Activated naive CD8-positive, alpha-beta T cell treated with anti-CD3 and anti-CD28 coated beads, Interleukin-2, amount 50 U/mL, for 24 hours (primary cell): ENCODE measurements at regions not wholly inside any gene's neighbourhood (a gene's known extent, or its start where the extent isn't known, plus 50 kb on each side); places are given as distances from the start of the nearest gene placed in this dataset.

ENCODE experiments used
- ATAC-seq: fragments of 150-1000 bp; cut with Tn5 transposase; one replicate; pipeline ENCODE4 v1.10.0; 2021
- DNase-seq: peaks from one replicate; pipeline ENCODE4 v3.0.0; 2021
- H3K27ac Mint-ChIP-seq: one replicate; pipeline ENCODE4 v1.8.0; 2021; ENCODE audit warnings: mild to moderate bottlenecking, mixed read lengths
- H3K27me3 Mint-ChIP-seq: one replicate; pipeline ENCODE4 v1.8.0; 2021; ENCODE audit warnings: mixed read lengths
- H3K36me3 Mint-ChIP-seq: one replicate; pipeline ENCODE4 v1.8.0; 2021; ENCODE audit warnings: low read depth, mixed read lengths
- H3K4me1 Mint-ChIP-seq: one replicate; pipeline ENCODE4 v1.8.0; 2021; ENCODE audit warnings: mixed read lengths
- H3K4me3 Mint-ChIP-seq: one replicate; pipeline ENCODE4 v1.8.0; 2021; ENCODE audit warnings: mild to moderate bottlenecking, moderate library complexity, mixed read lengths
- H3K9me3 Mint-ChIP-seq: one replicate; pipeline ENCODE4 v1.8.0; 2021; ENCODE audit warnings: mixed read lengths

DNA sequence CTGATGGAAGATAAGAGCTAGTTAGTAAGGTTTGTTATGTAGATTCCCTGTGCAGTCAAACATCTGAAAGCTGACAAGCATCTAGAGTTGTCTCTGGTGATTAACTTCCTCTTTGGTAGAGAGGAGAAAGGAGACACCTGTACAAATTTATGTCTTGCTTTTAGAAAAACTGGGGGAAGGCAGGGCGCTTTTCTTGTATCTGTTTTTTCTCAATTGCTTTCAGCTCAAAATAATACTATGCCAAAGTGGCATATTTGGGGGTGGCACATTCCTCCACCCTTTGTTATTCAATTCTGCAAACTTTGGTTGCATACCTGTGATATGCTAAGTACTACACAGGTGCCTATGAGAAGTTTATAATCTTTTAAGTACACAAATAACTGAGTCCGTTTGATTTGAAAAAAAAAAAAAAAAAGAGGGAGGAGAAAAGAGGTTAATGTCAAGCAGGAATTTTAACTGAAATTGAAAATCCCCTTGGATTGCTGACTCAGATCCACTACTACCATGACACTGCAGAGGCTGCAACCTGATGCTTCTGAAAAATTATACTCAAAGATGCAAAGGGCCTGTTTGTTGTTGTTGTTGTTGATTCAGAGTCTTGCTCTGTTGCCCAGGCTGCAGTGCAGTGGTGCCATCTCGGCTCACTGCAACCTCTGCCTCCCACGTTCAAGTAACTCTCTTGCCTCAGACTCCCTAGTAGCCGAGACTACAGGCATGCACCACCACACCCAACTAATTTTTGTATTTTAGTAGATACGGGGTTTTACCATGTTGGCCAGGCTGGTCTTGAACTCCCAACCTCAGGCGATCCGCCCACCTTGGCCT lies 164.8 kb upstream of the NBEA start:
- ATAC-seq: no peak
- no peak overlapping the region for H3K4me3 Mint-ChIP-seq
- no peaks in the 10 kb centered on the region for H3K4me1 Mint-ChIP-seq
- H3K27me3 Mint-ChIP-seq: peaks cover 2% of the 10 kb centered on the region
- H3K9me3 Mint-ChIP-seq: peaks cover 4% of the 10 kb centered on the region
- H3K36me3 Mint-ChIP-seq: no peaks in the 10 kb centered on the region
- no peak overlapping the region for H3K27ac Mint-ChIP-seq
- DNase-seq: no peak

DNA sequence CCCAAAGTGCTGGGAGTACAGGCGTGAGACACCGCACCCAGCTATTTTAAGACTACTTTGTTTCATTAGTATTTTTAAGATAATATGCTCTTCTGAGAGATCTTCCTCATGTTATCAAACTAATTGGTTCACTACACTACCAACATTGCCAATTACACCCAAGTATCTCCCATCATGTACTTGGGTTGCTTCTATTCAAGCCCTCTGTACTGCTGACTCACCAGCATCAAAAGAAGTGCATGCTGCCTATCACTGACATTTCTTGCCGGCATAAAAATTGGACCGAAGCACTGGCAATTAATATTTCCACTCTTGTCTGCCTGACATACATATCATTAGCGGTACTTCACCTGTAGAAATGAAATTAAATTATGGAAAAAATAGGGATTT lies 164.2 kb upstream of the NBEA start:
- H3K27me3 Mint-ChIP-seq: peaks cover under 1% of the 10 kb centered on the region
- no peaks in the 10 kb centered on the region for H3K36me3 Mint-ChIP-seq
- no peak overlapping the region for H3K4me3 Mint-ChIP-seq
- ATAC-seq (no peak), DNase-seq (no peak)
- peaks cover 2% of the 10 kb centered on the region for H3K9me3 Mint-ChIP-seq
- no peaks in the 10 kb centered on the region for H3K4me1 Mint-ChIP-seq
- no peak overlapping the region for H3K27ac Mint-ChIP-seq

DNA sequence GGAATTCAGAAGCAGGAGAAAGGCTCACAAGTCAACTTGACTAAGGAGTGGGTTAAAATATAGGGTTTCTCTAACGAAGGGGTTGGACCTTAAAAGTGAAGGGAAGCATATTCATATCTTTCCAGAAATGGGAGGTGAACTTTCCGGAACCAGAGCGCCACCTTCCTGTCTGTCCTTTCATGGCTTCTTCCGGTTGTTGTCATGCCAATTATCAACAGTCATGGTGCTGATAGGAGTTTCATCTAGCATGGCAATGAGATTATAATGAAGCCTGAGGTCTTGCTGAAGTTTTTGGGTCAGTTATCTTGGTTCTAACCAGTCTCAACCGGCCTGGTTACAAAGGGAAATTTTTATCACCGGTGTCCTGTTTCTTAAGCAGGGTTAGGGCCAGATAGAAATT lies 162.9 kb upstream of the NBEA start:
- Mint-ChIP-seq H3K27ac (no peak overlapping the region), H3K4me3 (no peak overlapping the region), H3K9me3 (no peaks in the 10 kb centered on the region), H3K27me3 (no peaks in the 10 kb centered on the region), H3K36me3 (no peaks in the 10 kb centered on the region), H3K4me1 (no peaks in the 10 kb centered on the region)
- DNase-seq (no peak), ATAC-seq (no peak)

DNA sequence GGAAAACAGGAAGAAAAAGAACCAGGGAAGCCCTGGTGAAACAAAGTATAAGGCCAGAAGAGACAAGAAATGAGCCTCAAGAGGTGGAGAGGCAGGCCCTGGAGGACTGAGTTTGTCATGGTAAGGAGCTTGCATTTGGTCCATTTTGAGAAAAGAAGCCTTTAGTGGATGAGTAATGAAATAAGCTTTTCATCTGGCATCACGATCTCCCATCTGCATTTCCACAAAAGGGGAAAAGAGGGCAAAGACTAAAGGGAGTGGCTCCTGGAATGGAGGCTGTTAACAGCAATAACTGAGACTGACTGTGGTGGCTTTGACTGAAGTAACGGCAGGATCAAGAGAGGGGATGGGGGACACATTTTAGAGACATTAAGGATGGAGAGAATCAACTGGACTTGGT lies 148.8 kb upstream of the NBEA start:
- Mint-ChIP-seq H3K4me1 (no peaks in the 10 kb centered on the region), H3K9me3 (no peaks in the 10 kb centered on the region), H3K4me3 (no peak overlapping the region), H3K27me3 (no peaks in the 10 kb centered on the region), H3K36me3 (no peaks in the 10 kb centered on the region), H3K27ac (no peak overlapping the region)
- ATAC-seq (no peak), DNase-seq (no peak)

DNA sequence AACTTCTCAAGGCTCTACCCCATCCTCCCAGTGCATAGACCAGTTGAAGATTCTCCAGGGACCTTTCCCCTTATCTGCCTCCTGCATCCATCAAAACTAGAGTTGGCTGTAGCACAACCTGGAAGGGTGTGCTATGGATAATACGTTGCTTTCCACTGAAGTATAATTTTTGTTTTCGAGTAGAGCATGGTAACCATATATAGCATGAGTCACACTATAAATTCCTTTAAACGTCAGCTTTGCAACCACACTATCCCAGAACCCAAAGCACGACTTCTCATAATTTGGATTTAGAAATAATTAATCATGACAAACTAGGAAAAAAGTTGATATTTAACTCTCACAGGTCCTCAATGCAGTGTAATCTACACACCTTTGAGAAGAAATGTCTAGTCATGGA lies 138.3 kb upstream of the NBEA start:
- Mint-ChIP-seq H3K4me3 (no peak overlapping the region), H3K9me3 (no peaks in the 10 kb centered on the region), H3K27me3 (no peaks in the 10 kb centered on the region), H3K27ac (no peak overlapping the region), H3K36me3 (no peaks in the 10 kb centered on the region), H3K4me1 (no peaks in the 10 kb centered on the region)
- ATAC-seq: no peak
- no peak for DNase-seq

DNA sequence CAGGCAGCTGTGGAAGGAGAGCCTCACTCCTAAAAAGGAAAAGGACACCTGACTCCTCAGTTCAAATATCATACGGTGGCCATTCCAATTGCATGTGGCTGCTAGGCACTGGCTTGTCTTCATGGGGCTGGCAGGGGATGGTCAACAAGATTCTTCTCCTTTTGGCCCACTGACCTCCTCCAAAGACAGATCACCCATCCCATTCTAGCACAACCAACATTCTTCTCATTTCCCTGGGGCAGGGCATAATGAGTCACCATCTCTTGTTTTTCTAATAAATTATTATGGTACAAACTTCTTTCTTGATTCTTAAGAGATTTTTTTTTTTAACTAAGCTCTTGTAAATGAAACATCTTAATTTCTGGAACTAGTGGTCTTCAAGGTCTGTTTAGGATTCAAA lies 136.7 kb upstream of the NBEA start:
- no peaks in the 10 kb centered on the region for H3K9me3 Mint-ChIP-seq
- no peaks in the 10 kb centered on the region for H3K27me3 Mint-ChIP-seq
- H3K4me3 Mint-ChIP-seq: no peak overlapping the region
- H3K4me1 Mint-ChIP-seq: no peaks in the 10 kb centered on the region
- no peak for DNase-seq
- ATAC-seq: no peak
- no peaks in the 10 kb centered on the region for H3K36me3 Mint-ChIP-seq
- no peak overlapping the region for H3K27ac Mint-ChIP-seq

DNA sequence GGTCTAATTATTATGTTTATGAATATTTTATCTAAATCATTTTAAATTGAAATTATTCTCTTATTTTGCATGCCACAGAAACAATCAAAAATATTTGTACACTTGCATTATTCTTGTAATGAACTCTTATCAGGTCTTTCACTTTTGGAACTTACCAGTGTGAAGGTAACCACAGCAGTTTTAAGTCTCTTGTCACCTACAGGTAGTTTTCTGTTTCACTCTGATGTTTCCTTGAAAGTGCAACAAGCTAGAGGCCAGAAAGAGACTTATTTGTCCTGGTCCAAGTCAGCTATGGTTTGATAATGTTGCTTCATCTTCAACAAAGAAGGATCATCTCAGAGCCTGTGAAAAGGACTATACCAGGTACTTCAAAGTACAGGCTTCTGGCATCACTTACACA lies 133.4 kb upstream of the NBEA start:
- no peak for DNase-seq
- Mint-ChIP-seq H3K36me3 (no peaks in the 10 kb centered on the region), H3K9me3 (peaks cover 21% of the 10 kb centered on the region), H3K4me3 (no peak overlapping the region), H3K27me3 (no peaks in the 10 kb centered on the region), H3K27ac (no peak overlapping the region), H3K4me1 (no peaks in the 10 kb centered on the region)
- ATAC-seq: no peak

DNA sequence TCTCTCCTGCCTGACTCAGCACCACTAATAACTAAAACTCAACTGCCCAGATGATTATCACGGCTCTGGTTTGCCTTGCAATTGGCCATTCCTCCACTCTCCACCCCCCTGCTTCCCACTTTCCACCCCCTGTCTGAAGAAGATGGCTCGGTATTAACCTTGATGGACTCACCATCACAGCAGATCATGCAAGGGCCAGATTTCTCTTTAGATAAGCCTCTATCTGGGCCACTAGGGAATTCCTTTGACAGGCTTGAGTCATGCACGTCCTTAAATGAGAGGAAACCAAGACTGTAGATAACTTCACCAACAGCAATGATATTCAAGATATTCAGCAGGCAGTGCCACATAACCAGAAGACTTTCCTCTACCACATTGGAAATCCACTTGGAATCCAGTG lies 131.1 kb upstream of the NBEA start:
- Mint-ChIP-seq H3K4me1 (no peaks in the 10 kb centered on the region), H3K4me3 (no peak overlapping the region), H3K27ac (no peak overlapping the region), H3K36me3 (no peaks in the 10 kb centered on the region), H3K27me3 (no peaks in the 10 kb centered on the region), H3K9me3 (peaks cover 21% of the 10 kb centered on the region)
- ATAC-seq: no peak
- no peak for DNase-seq

DNA sequence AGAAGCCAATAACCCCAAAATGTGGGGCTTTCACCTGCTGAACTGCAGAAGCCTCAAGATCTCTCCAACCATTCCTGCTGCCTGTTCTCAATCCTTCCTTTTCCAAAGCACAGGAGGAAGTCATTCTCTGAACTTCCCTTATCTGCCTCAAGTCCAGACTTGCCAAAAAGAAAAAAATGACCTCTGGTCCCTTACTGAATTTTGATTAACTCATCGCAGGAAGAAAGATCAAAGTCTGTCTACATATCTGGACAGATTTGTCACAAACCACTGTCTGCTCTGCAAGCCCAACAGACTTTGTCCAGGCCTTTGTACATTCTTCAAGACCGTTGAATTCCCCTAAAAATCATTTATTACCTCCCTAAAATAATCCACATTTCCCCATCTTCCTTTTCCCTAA lies 126.5 kb upstream of the NBEA start:
- no peaks in the 10 kb centered on the region for H3K4me1 Mint-ChIP-seq
- H3K4me3 Mint-ChIP-seq: no peak overlapping the region
- H3K36me3 Mint-ChIP-seq: no peaks in the 10 kb centered on the region
- peaks cover 21% of the 10 kb centered on the region for H3K9me3 Mint-ChIP-seq
- no peak for DNase-seq
- no peak overlapping the region for H3K27ac Mint-ChIP-seq
- ATAC-seq: no peak
- no peaks in the 10 kb centered on the region for H3K27me3 Mint-ChIP-seq

DNA sequence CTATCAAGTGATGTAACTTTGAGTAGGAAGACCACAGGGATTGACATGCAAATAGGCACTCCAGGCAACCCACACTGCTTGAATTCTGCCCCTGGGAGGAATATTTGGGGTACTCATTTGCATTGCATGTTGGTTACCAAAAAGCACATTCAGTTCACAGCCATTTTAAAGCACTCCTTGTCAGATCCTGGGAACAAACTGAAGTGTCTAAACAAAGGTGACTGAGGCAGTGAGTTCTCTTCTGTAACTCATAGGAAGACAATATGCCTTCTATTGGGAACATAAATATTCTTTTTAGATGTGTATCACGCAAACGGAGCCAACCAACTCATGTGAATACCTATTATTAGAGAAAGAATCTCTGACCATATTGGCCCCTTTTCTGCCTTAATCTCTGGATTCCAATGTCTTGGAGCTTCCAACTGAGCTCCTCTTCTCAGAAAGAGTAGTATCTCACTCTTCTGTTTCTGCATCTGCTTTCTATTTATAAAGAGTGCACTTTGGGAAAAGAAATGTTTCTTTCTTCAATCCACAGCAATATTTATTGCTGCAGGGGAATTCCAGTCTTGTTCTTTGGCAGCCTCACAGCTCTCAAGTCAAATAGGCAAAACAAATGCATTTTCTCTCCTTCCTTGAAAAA lies 125.7 kb upstream of the NBEA start:
- no peak for DNase-seq
- Mint-ChIP-seq H3K4me1 (no peaks in the 10 kb centered on the region), H3K27ac (no peak overlapping the region), H3K4me3 (no peak overlapping the region), H3K27me3 (no peaks in the 10 kb centered on the region), H3K9me3 (peaks cover 19% of the 10 kb centered on the region), H3K36me3 (no peaks in the 10 kb centered on the region)
- ATAC-seq: no peak

DNA sequence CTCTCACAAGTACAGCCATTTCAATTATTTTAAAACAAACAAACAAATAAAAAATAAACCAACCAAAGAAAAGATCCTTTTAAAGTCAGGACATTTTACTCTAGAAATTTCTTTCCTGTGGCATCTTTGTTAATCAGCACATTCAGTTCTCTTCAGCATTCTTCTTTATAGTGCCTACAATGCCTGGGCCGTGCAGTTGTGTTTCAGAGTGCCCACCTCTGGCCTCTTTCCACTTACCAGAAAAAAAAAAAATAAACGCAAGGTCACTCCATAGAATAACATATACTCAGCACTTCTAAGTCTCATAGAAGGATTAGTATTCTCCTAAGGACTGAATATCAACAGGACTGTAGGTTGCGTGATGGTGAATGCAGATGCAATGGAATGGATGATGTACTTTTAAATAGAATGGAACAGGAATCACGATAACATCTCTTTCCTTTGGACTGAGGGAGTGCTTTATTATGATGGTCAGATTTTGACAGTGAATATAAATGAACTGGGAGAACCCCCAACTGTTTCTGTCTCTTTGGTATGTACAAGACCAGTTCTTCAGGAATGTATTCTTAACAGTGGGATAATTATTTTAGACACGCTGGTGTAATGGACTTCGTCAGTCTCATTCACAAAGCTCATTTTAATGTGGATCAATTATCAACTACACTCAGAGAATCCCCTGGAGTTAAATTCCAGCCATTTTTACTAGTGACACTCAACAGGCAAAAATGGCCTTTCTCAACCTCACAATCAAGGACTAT lies 125.0 kb upstream of the NBEA start:
- DNase-seq: no peak
- no peak overlapping the region for H3K4me3 Mint-ChIP-seq
- H3K27me3 Mint-ChIP-seq: no peaks in the 10 kb centered on the region
- ATAC-seq: no peak
- H3K4me1 Mint-ChIP-seq: no peaks in the 10 kb centered on the region
- no peak overlapping the region for H3K27ac Mint-ChIP-seq
- H3K36me3 Mint-ChIP-seq: no peaks in the 10 kb centered on the region
- H3K9me3 Mint-ChIP-seq: peaks cover 12% of the 10 kb centered on the region

DNA sequence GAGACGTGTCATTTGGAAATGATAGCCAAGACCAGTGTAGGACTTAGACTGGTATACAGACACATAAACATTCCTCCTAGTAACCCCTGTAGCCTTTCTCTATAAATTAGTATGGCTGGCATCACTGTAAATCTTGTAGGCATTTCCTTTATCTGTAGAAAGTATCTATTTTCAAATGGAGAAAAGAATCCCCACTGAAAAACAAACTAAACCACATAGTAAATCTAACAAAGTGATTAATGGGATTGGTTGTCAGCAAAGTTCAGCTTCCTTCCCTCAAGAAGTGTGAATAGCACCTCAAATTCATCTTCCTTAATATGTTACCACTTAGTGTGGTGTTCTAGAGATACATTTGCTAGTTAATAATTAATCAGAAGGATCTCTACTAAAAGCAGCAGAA lies 119.4 kb upstream of the NBEA start:
- peaks cover 10% of the 10 kb centered on the region for H3K9me3 Mint-ChIP-seq
- DNase-seq (no peak), ATAC-seq (no peak)
- no peaks in the 10 kb centered on the region for H3K36me3 Mint-ChIP-seq
- H3K27ac Mint-ChIP-seq: no peak overlapping the region
- no peaks in the 10 kb centered on the region for H3K4me1 Mint-ChIP-seq
- peaks cover 2% of the 10 kb centered on the region for H3K27me3 Mint-ChIP-seq
- H3K4me3 Mint-ChIP-seq: no peak overlapping the region

DNA sequence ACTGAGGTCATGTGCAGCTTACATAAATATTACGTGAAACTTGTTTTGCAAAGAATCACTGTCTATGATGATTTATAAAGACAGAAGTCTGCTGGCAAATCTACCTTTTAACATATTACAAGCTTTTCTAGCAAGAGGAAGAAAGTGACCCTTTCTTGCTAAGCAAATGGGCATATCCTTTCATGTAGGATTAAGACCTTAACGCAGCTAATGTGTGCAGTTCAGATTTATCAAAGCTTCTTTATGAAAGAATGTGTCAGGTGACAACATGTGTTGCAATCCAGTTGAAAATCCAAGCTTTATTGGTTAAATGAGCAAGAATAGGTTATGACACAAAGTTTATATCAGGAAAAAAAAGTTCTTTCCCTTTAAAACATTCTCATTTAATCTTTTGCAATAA lies 115.6 kb upstream of the NBEA start:
- H3K27ac Mint-ChIP-seq: no peak overlapping the region
- H3K27me3 Mint-ChIP-seq: peaks cover 2% of the 10 kb centered on the region
- peaks cover 10% of the 10 kb centered on the region for H3K9me3 Mint-ChIP-seq
- no peak for ATAC-seq
- H3K4me3 Mint-ChIP-seq: no peak overlapping the region
- no peaks in the 10 kb centered on the region for H3K4me1 Mint-ChIP-seq
- no peaks in the 10 kb centered on the region for H3K36me3 Mint-ChIP-seq
- no peak for DNase-seq

DNA sequence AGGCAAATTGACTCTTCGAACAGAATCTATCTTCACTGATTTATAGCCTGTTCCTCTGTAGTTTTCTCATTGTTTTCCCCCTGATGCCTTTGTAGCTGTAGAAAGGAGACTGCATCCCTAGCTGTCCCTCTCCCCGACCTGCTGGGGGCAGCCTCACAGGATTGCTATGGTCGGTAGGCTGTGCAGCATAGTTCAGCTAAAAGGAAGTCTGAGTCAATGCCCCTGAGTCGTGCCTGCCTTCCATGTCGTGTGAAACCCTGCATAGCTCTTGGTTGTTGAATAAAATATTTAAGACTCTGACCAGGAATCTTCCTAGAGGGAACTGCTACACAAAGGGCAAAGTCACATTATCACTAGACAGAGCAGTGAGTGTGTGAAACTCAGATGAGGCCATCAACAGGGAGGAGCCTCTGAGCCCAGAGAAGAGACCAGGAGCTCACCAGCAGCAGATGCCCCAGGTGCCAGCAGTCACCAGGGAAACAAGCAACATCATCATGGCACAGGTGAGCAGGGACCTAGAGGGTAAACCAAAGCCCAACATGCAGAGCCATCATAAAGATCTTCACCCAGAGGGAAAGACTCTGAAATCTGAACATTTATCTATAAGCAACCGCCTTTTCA lies 108.4 kb upstream of the NBEA start:
- H3K9me3 Mint-ChIP-seq: peaks cover 8% of the 10 kb centered on the region
- no peak for DNase-seq
- H3K27me3 Mint-ChIP-seq: peaks cover 2% of the 10 kb centered on the region
- H3K27ac Mint-ChIP-seq: no peak overlapping the region
- peak; percentile 77 for ATAC-seq
- H3K36me3 Mint-ChIP-seq: no peaks in the 10 kb centered on the region
- no peaks in the 10 kb centered on the region for H3K4me1 Mint-ChIP-seq
- no peak overlapping the region for H3K4me3 Mint-ChIP-seq

DNA sequence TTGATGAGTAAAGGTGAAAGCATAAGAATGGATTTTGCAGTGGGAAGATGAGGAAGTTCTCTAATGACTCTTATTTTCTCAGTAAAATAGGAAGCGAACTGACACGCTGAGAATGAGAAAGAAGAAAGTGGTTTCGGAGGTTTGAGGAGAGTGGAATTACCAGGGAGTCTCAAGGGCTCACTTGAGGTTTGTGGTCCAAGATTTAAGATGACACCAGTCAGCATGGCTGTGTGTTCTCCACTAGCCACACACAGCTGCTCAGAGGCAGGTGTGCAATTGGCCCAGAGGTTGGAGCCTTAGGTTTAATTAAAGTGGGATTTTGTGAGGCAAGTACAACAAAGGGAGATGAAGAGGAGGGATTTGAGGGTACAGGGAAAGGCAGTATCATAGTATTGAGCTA lies 99.6 kb upstream of the NBEA start:
- H3K4me3 Mint-ChIP-seq: no peak overlapping the region
- H3K36me3 Mint-ChIP-seq: no peaks in the 10 kb centered on the region
- ATAC-seq (no peak), DNase-seq (no peak)
- peaks cover 4% of the 10 kb centered on the region for H3K9me3 Mint-ChIP-seq
- no peaks in the 10 kb centered on the region for H3K27me3 Mint-ChIP-seq
- no peak overlapping the region for H3K27ac Mint-ChIP-seq
- no peaks in the 10 kb centered on the region for H3K4me1 Mint-ChIP-seq
